GM19043 (cell line): ENCODE measurements at regions not wholly inside any gene's neighbourhood (a gene's known extent, or its start where the extent isn't known, plus 50 kb on each side); places are given as distances from the start of the nearest gene placed in this dataset.
"Not testable (repeated sequence)": the region's sequence is repeated elsewhere in the genome, so short reads cannot be mapped to it uniquely, and the experiment has no call there.

Experiments used
- ATAC-seq: cut with Tn5 transposase; IDR thresholded peaks from one replicate; pipeline ENCODE4 v1.9.1; 2021; ENCODE audit warnings: low read depth; ENCODE audit not compliant: unreplicated experiment

GRCh38 chr18:68172842-68173549 lies 541.9 kb downstream of the TMX3 start:
- ATAC-seq = no peak

GRCh38 chr18:68164909-68165308 lies 550.0 kb downstream of the TMX3 start:
- no peak for ATAC-seq

DNA sequence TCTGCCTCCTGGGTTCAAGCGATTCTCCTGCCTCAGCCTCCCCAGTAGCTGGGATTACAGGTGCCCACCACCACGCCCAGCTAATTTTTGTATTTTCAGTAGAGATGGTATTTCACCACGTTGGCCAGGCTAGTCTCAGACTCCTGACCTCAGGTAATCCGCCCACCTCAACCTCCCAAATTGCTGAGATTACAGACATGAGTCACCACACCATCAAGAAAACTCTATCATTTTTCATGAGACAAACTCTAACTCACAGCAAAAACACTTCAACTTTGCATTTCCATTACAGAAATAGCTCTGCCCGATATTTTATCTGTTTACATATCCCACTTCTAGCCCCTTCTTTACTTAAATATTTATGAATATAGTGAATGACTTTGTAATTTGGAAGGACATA lies 561.1 kb downstream of the TMX3 start:
- not testable (repeated sequence) for ATAC-seq

DNA sequence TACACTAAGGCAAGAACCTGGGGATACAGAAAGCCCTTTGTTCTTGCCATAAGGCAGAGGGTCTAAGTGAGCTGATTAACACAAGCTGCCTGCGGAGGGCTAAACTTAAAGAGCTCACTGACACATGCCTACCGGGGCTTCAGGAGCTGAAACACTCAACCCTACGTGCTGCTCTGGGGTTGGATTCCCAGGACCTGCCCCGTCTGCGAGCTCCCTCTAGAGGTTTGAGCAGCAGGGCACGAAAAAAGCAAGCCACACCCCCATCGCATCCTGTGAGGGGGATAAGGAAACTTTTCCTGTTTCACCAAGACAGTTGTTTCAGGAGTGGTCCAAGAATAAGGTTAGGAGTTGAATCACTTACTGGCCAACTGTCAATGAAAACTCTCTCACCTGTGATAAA lies 562.1 kb downstream of the TMX3 start:
- ATAC-seq = no peak

DNA sequence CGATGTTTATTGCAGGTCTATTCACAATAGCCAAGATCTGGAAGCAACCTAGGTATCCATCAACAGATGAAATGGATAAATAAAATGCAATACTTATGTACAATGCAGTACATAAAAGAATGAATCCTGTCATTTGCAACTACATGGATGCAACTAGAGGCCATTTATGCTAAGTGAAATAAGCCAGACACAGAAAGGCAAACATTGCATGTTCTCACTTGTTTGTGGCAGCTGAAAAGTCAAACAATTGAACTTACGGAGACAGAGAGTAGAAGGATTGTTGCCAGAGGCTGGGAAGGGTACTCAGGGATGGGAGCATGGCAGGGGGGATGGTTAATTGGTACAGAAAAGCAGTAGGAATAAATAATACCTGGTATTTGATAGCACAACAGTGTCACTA lies 563.9 kb downstream of the TMX3 start:
- no peak for ATAC-seq

DNA sequence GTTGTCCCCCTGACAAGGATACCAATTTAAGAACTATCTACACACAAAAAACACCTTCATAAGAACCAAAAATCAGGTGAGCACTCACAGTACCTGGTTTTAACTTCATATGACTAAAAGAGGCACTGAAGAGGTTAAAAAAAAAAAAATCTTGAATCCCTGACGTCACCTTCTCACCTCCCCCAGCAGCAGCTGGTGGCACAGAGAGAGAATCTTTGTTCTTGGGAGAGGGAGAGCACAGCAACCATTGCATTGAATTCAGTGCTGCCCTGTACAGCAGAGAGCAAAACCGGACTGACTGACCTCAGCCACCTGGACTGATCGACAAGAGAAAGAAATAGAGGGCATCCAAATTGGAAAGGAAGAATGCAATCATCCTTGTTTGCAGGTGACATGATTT lies 566.0 kb downstream of the TMX3 start:
- ATAC-seq = no peak

- ATAC-seq = no peak
Measured at GRCh38 chr18:68147728-68148127, 567.2 kb downstream of the TMX3 start.

DNA sequence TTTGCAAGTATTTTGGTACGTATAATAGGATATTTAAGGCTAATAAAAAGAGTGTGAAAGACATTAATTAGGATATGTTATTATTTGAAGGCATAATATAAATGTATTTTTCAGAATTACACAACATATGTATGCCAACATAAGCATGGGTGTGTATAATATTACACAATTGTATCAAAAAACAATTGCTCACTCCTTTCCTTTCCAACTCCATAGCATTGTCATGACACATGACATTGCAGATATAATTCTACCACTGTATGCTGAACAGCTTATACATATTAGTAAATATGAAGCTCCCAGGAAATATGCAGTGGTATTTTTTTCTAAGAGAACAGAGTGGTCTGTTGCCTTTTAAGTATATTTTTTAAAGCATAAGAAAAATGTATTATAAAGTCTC lies 593.1 kb downstream of the TMX3 start:
- no peak for ATAC-seq

DNA sequence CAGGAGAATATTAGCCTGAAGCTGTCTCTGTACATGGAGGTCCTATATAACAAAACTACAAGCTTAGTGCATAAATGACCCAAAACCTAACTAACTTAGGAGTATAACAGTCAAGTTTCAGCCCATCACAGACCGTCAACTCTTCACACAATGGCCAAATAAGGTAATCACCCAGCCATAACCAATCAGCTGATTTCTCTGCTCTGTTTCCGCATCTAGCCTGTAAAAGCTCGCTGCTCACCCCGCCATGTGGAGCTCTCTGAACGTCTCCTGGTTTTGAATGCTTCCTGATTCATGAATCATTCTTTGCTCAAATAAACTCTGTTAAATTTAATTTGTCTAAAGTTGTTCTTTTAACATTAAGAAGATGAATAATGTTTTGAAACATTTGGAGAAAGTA lies 593.6 kb downstream of the TMX3 start:
- no peak for ATAC-seq

- ATAC-seq = no peak
Measured at GRCh38 chr18:68114989-68115388, 598.5 kb upstream of the DSEL start.

- no peak for ATAC-seq
Measured at GRCh38 chr18:68104036-68104435, 587.5 kb upstream of the DSEL start.

GRCh38 chr18:68103561-68103960 lies 587.0 kb upstream of the DSEL start:
- ATAC-seq = no peak

DNA sequence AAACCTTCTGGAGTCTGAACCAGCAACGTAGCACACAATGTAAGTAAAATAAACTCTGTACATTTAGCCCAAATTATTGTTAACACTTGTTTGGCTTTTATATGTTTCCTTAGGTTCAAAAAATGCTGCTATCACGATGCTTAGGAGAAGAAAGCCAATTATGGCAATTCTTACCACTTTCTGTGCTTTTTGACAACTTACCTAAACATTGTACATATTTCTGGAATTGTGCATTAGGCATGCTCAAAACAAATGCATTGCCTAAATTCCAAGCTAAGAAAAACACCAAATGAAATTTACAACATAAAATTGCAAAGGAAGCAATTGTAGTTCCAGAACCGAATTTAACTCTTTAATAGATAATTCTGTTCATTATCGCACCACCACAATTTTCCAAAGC lies 585.6 kb upstream of the DSEL start:
- ATAC-seq = no peak

- ATAC-seq = no peak
Measured at GRCh38 chr18:68098655-68099054, 582.1 kb upstream of the DSEL start.

GRCh38 chr18:68086481-68086880 lies 570.0 kb upstream of the DSEL start:
- ATAC-seq = no peak

DNA sequence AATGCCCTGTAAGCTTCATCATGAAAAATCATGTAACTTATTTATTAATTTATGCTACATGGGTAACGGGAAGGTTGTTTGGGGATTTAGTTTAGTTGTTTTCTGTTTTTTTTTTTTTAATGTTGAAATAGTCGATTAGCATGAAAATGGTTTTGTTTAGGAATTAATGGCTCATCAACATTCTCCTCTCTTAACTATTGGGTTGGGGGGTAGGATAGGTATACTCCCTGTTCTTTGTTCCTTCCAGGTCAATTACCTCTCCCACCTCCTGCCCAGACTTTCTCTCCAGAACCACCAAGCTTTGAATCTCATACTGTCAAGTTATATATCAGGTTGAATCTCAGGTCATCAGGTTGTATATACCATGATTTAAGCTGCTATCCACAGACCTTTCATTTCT lies 568.7 kb upstream of the DSEL start:
- no peak for ATAC-seq

DNA sequence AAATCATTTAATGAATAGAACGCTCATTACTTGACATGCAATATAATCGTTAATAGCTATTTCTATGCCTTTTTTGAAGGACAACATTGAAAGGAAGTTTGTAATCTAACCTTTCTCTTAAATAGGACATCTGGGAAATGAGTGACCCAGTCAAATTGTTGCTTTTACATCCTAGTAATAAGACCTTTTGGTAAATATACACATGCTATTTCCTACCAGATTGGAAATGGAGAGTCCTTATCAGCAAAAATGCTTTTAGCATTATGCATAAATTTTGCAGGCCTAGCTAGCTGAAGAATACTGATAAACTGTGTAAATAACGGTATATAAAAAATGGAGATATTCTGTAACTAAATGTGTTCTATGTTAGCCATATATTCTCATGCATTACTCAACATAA lies 567.3 kb upstream of the DSEL start:
- ATAC-seq = no peak

GRCh38 chr18:68083131-68083530 lies 566.6 kb upstream of the DSEL start:
- ATAC-seq = no peak

DNA sequence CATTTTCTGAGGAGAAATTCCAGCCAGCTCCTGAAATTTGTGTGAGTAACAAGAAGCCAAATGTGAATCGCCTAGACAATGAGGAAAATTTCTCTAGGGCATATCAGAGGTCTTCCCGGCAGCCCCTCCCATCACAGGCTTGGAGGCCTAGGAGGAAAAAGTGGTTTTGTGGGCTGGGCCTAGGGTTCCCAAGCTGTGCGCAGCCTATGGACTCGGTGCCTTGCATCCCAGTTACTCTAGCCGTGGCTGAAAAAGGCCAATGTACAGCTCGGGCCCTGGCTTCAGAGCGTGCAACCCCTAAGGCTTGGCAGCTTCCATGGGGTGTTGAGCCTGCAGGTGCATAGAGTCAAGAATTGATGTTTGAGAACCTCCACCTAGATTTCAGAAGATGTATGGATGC lies 556.2 kb upstream of the DSEL start:
- no peak for ATAC-seq

DNA sequence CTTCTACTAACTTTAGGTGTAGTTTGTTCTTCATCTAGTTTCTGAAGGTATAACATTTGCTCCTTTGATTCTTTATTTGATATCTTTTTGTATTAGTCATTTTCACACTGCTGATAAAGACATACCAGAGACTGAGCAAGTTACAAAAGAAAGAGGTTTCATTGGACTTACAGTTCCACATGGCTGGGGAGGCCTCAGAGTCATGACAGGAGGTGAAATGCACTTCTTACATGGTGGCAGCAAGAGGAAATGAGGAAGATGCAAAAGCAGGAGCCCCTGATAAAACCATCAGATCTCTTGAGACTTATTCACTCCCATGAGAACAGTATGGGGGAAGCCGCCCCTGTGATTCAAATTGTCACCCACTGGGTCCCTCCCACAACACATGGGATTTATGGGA lies 544.4 kb upstream of the DSEL start:
- ATAC-seq = no peak

DNA sequence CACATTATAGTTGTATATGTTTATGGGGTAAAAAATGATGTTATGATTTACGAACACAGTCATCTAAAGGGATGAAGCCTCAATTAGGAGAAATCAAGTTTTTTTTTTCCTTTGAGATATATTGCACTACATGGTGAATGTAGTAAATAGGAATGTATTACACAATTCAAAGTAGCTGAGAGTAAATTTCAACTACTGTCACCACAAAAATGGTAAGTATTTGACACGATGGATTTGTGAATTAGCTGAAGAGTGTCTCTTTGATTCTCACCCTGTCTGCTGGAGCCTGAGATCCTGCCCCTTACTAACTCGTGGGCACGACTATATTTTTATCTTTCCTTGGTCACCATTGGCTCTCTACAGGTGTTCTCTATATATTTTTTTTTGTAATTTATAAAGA lies 540.4 kb upstream of the DSEL start:
- no peak for ATAC-seq

DNA sequence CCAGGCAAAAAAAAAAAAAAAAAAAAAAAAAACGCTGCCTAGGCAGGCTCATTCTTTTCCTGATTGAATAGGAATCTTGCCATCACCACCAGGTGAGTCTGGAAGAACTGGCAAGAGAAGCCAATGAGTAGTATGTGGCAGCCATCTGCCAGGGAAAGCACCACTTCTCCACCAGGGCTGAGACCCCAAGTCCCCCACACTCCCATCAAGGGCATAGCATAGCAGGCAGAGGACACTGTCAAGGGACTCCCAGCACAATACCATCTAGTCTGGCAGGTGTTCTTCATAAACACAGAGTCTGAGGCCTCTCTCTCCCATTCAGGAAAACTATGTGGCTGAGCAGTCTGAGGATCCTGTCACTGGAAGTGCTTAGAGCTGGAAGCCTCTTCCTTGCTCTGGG lies 538.1 kb upstream of the DSEL start:
- no peak for ATAC-seq

- no peak for ATAC-seq
Measured at GRCh38 chr18:68053290-68053689, 536.8 kb upstream of the DSEL start.
